ENCODE measurements at regions not wholly inside any gene's neighbourhood (a gene's known extent, or its start where the extent isn't known, plus 50 kb on each side); places are given as distances from the start of the nearest gene placed in this dataset.

GRCh38 chr4:79121875-79122358, 182.7 kb upstream of the PAQR3 start:
- H3K9me3 Mint-ChIP-seq = peaks cover 45 to 54% of the 10 kb centered on the region in 2 experiments
- no peak overlapping the region for H3K18ac ChIP-seq (ENCODE audit: insufficient read length, low read depth, low read length)

More at GRCh38 chr4:79121875-79122358, 182.7 kb upstream of the PAQR3 start:
- TF ChIP-seq CTCF (conservative IDR thresholded peaks at IDR 0.05) = no peak
- Histone ChIP-seq H3K27ac (ENCODE audit: insufficient read length, low read depth, low read length) (no peak overlapping the region), H2BK20ac (ENCODE audit: low read depth, low read length, poor library complexity, severe bottlenecking) (no peak overlapping the region), H2BK15ac (ENCODE audit: low read depth, low read length) (no peak overlapping the region), H3K4me1 (ENCODE audit: insufficient read depth, low read length) (no peaks in the 10 kb centered on the region), H3K79me2 (ENCODE audit: insufficient read depth, low read length) (no peaks in the 10 kb centered on the region), H3K9me3 (ENCODE audit: control insufficient read depth, low read depth, low read length) (peaks cover 10% of the 10 kb centered on the region), H3K9ac (ENCODE audit: extremely low read depth, insufficient read length, low read length) (no peak overlapping the region), H3T11ph (ENCODE audit: low read length) (no peak overlapping the region), H3K4ac (ENCODE audit: low read depth, low read length) (no peak overlapping the region), H2AK5ac (ENCODE audit: insufficient read length, low read length) (no peak overlapping the region), H3K23me2 (ENCODE audit: insufficient read length, low read depth, low read length, poor library complexity, severe bottlenecking) (no peaks in the 10 kb centered on the region), H3K56ac (ENCODE audit: insufficient read length, low read depth, low read length) (no peak overlapping the region), H3K23ac (ENCODE audit: insufficient read length, low read depth, low read length) (no peak overlapping the region), H2AFZ (ENCODE audit: low read length) (no peak overlapping the region), H3K4me2 (ENCODE audit: insufficient read depth, insufficient read length, low read length) (no peak overlapping the region), H3K79me1 (ENCODE audit: insufficient read depth, low read depth, low read length, poor library complexity, severe bottlenecking) (no peaks in the 10 kb centered on the region), H3K14ac (ENCODE audit: insufficient read depth, low read length) (no peak overlapping the region), H2BK5ac (ENCODE audit: insufficient read length, low read length) (no peak overlapping the region), H4K91ac (ENCODE audit: insufficient read length, low read depth, low read length) (no peak overlapping the region), H4K20me1 (ENCODE audit: control insufficient read depth, insufficient read depth, insufficient read length) (no peaks in the 10 kb centered on the region), H2BK12ac (ENCODE audit: insufficient read length, low read depth, low read length) (no peak overlapping the region), H2BK120ac (ENCODE audit: low read depth, low read length, poor library complexity, severe bottlenecking) (no peak overlapping the region), H4K8ac (replicated peaks; ENCODE audit: insufficient read length, low read depth, low read length) (no peak overlapping the region), H4K5ac (ENCODE audit: insufficient read length, low read depth, low read length) (no peak overlapping the region), H3K27me3 (ENCODE audit: insufficient read depth, low read length) (no peaks in the 10 kb centered on the region)
- Mint-ChIP-seq H3K27ac (no peak overlapping the region), H3K4me1 (no peaks in the 10 kb centered on the region), H3K4me3 (no peak overlapping the region), H3K27me3 (ENCODE audit: low read depth) (peaks cover 1% of the 10 kb centered on the region; the same call in 1 of the 2 replicates), H3K36me3 (ENCODE audit: insufficient read depth in 1 of 3, low read depth in 3 of 3) (peaks cover 19 to 43% (median 20%) of the 10 kb centered on the region in 3 experiments)
- no peak for DNase-seq
- WGBS (ENCODE audit: extremely low coverage, insufficient read length, low lambda C conversion rate) = no CpG with 5 or more reads among the region's 27 CpGs

Measured in H9 (cell line).